GM12801 (cell line): ENCODE measurements at regions not wholly inside any gene's neighbourhood (a gene's known extent, or its start where the extent isn't known, plus 50 kb on each side); places are given as distances from the start of the nearest gene placed in this dataset.

Source experiments
- TF ChIP-seq, protein P1 (sequence below): IDR thresholded peaks from one replicate; pipeline ENCODE4 v1.5.1; 2011; ENCODE audit warnings: control low read depth; ENCODE audit not compliant: insufficient read length; ENCODE audit errors: extremely low read depth

DNA sequence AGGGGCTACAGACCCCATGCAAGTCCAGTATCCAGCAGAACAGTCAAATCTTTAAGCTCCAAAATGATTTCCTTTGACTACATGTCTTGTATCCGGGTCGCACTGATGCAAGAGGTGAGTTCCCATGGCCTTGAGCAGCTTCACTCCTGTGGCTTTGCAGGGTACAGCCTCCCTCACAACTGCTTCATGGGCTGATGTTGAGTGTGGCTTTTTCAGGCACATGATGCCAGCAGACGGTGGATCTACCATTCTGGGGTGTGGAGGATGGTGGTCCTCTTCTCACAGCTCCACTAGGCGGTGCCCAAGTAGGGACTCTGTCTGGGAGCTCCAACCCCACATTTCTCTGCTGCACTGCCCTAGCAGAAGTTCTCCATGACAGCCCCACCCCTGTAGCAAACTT lies 208.4 kb downstream of the INSIG2 start:
- TF ChIP-seq, protein P1, sequence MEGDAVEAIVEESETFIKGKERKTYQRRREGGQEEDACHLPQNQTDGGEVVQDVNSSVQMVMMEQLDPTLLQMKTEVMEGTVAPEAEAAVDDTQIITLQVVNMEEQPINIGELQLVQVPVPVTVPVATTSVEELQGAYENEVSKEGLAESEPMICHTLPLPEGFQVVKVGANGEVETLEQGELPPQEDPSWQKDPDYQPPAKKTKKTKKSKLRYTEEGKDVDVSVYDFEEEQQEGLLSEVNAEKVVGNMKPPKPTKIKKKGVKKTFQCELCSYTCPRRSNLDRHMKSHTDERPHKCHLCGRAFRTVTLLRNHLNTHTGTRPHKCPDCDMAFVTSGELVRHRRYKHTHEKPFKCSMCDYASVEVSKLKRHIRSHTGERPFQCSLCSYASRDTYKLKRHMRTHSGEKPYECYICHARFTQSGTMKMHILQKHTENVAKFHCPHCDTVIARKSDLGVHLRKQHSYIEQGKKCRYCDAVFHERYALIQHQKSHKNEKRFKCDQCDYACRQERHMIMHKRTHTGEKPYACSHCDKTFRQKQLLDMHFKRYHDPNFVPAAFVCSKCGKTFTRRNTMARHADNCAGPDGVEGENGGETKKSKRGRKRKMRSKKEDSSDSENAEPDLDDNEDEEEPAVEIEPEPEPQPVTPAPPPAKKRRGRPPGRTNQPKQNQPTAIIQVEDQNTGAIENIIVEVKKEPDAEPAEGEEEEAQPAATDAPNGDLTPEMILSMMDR = no peak

GRCh38 chr2:118295592-118296390 lies 207.5 kb downstream of the INSIG2 start:
- TF ChIP-seq, protein P1 = no peak

DNA sequence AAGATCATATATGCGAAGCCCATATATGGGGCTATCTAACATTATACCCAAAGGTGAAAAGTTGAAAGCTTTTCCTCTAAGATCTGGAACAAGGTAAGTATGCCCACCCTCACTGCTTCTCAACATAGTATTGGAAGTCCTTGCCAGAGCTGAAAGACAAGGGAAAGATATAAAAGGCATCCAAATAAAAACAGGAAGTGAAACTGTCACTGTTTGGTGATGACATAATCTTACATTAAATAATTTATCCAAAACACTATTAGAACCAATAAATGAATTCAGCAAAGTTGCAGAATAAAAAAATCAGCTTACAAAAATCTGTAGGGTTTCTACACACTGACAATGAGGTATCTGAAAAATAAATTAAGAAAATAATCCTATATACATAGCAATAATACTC lies 205.8 kb downstream of the INSIG2 start:
- TF ChIP-seq, protein P1 = no peak

- TF ChIP-seq, protein P1 = no peak
These were observed 204.7 kb downstream of the INSIG2 start for GRCh38 chr2:118292991-118293390.

- TF ChIP-seq, protein P1 = no peak
These were observed 203.1 kb downstream of the INSIG2 start for GRCh38 chr2:118291251-118291880.

DNA sequence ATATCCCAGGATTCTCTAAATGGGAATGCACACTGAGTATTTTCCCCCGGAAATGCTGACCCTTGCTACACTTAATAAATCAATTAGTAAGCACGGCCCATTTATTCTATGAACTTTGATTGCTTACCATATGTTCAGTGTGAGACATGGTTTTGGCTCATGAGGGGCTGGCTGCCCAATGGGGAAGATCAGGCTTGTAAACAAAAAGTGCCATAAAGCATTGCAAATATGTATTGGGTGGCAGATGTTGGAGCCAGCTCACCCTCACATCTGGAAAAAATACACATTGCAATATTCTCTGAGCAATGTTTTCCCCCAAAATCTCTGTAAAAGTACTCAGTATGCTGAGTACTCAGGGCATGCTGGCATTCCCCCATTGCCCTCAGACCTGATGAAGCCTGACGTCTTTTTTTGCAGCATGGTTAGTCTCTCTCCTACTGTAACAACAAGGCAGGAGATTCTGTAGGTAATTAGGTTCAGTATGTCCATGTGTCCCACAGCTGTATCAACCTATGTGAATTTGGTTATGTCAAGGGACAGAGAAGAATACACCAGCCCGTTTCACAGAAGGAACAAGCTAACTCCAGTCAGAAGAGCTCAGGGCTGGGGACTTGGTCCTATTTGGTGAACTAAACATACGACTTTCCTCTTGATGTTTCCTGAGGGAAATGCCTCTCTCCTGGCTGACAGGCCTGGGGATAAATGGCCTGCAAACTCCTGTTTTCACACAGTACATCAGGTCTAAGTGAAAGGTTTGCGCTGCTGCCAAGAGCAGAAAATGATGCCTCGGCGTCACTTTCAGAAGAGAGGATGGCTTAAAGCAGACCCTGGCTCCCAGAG lies 202.4 kb downstream of the INSIG2 start:
- TF ChIP-seq, protein P1 = no peak

DNA sequence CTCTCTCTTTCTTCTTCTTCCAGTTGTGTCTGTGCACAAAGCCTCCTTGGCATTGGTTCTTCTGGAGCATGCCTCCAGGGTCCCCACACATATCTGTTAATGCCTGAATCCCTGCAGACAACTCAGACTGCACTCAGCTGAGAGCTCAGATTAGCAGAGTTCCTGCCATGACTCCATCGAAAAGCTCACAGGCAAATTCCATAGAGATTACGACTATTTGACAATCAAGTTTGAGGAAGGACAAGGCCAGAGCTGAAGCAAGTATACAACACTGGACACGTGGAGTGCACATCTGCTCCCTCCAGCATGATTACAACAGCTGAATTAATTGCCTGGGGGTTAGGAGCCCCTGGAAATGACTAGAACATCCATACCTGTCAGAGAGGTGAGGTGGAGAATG lies 190.7 kb downstream of the INSIG2 start:
- TF ChIP-seq, protein P1 = no peak
